CD4-positive, alpha-beta T cell (primary cell): ENCODE measurements at regions not wholly inside any gene's neighbourhood (a gene's known extent, or its start where the extent isn't known, plus 50 kb on each side); places are given as distances from the start of the nearest gene placed in this dataset.

Source experiments
- ATAC-seq: fragments of 200-7000 bp; cut with Tn5 transposase; one replicate; pipeline ENCODE4 v1.10.0; 2022; ENCODE audit warnings: mild to moderate bottlenecking; ENCODE audit not compliant: poor library complexity
- CTCF ChIA-PET: fragments of 350-600 bp; sonication (Branson Sonifier 250); formaldehyde crosslinking; loops from one replicate; lab custom pipeline; 2021; ENCODE audit warnings: antibody characterized with exemption, inconsistent platforms; lab: Charles Lee
- POLR2A ChIA-PET: fragments of 350-600 bp; sonication (Branson Sonifier 250); formaldehyde crosslinking; loops from one replicate; lab custom pipeline; 2021; ENCODE audit warnings: antibody characterized with exemption, inconsistent platforms; lab: Charles Lee
- DNase-seq, 14 experiments: peaks; one replicate each; pipeline ENCODE4 v3.0.0-alpha.2; 2013 to 2020; ENCODE audit warnings: mixed read lengths in 2 of 14
- H3K27ac ChIP-seq, 2 donors: one replicate each; pipeline versions ENCODE4 v1.5.1 to v1.7.0; 2013; ENCODE audit warnings: low read length in 2 of 2, low read depth in 1 of 2, mild to moderate bottlenecking in 1 of 2
- H3K27me3 ChIP-seq, 2 experiments: 1 replicate in 1 of 2; 2 replicates in 1 of 2; pipeline versions ENCODE4 v1.6.1 to v1.7.0; 2013; ENCODE audit warnings: low read length in 2 of 2, control low read depth in 1 of 2, mild to moderate bottlenecking in 1 of 2, moderate library complexity in 1 of 2; ENCODE audit not compliant: insufficient read depth in 2 of 2, control insufficient read depth in 1 of 2
- H3K36me3 ChIP-seq: one replicate; pipeline ENCODE4 v1.6.1; 2013; ENCODE audit warnings: low read length, control low read depth; ENCODE audit not compliant: insufficient read depth
- H3K4me1 ChIP-seq: one replicate; pipeline ENCODE4 v1.6.1; 2013; ENCODE audit warnings: low read length, control low read depth; ENCODE audit not compliant: insufficient read depth
- H3K4me3 ChIP-seq: one replicate; pipeline ENCODE4 v1.5.1; 2013; ENCODE audit warnings: mild to moderate bottlenecking, low read length, moderate library complexity
- H3K9me3 ChIP-seq, 2 experiments: 1 replicate in 1 of 2; 2 replicates in 1 of 2; pipeline versions ENCODE4 v1.6.1 to v1.7.0; 2013; ENCODE audit warnings: low read length in 2 of 2, mild to moderate bottlenecking in 2 of 2, control low read depth in 1 of 2, moderate library complexity in 1 of 2; ENCODE audit not compliant: control insufficient read depth in 1 of 2, insufficient read depth in 1 of 2
- H3K27ac Mint-ChIP-seq: one replicate; pipeline ENCODE4 v1.8.0; 2020; ENCODE audit warnings: mixed read lengths
- H3K27me3 Mint-ChIP-seq: one replicate; pipeline ENCODE4 v1.8.0; 2021; ENCODE audit warnings: mixed read lengths
- H3K36me3 Mint-ChIP-seq: one replicate; pipeline ENCODE4 v1.8.0; 2021; ENCODE audit warnings: low read depth, mixed read lengths
- H3K4me1 Mint-ChIP-seq: one replicate; pipeline ENCODE4 v1.8.0; 2021; ENCODE audit warnings: low read depth, mixed read lengths
- H3K4me3 Mint-ChIP-seq: one replicate; pipeline ENCODE4 v1.8.0; 2020; ENCODE audit warnings: mild to moderate bottlenecking, mixed read lengths
- H3K9me3 Mint-ChIP-seq: one replicate; pipeline ENCODE4 v1.8.0; 2020; ENCODE audit warnings: mixed read lengths
- CTCF ChIP-seq: fragments of 200-600 bp; IDR thresholded peaks from one replicate; pipeline ENCODE4 v1.8.0; 2022; ENCODE audit warnings: antibody characterized with exemption, mild to moderate bottlenecking
- intact Hi-C, 2 experiments: fragments of 100-400 bp; cut with DNase I in 1 of 2; cut with micrococcal nuclease in 1 of 2; formaldehyde crosslinking; loops; one replicate each; pipeline versions ENCODE4 v1.15.1 to v1.9.0; 2023 to 2025; cut with DNase I, micrococcal nuclease

GRCh38 chr7:123314886-123315285, 115.1 kb upstream of the SLC13A1 start:
- no peaks in the 10 kb centered on the region for H3K4me1 Mint-ChIP-seq
- no peaks in the 10 kb centered on the region for H3K9me3 Mint-ChIP-seq
- Histone ChIP-seq H3K4me1 (no peaks in the 10 kb centered on the region), H3K36me3 (no peaks in the 10 kb centered on the region), H3K4me3 (no peak overlapping the region), H3K27me3 (no peaks in the 10 kb centered on the region), H3K9me3 (no peaks in the 10 kb centered on the region), H3K27ac (no peak overlapping the region)
- H3K36me3 Mint-ChIP-seq: no peaks in the 10 kb centered on the region
- H3K4me3 Mint-ChIP-seq: no peak overlapping the region
- DNase-seq: no peak
- ChIA-PET CTCF (no interaction called here), POLR2A (no interaction called here)
- TF ChIP-seq CTCF: no peak
- intact Hi-C loops: no loop called here
- no peak overlapping the region for H3K27ac Mint-ChIP-seq
- H3K27me3 Mint-ChIP-seq: no peaks in the 10 kb centered on the region
- ATAC-seq: no peak

GRCh38 chr7:123308254-123308951, 108.6 kb upstream of the SLC13A1 start:
- Mint-ChIP-seq H3K9me3 (no peaks in the 10 kb centered on the region), H3K27me3 (no peaks in the 10 kb centered on the region)
- CTCF ChIA-PET: no interaction called here

DNA sequence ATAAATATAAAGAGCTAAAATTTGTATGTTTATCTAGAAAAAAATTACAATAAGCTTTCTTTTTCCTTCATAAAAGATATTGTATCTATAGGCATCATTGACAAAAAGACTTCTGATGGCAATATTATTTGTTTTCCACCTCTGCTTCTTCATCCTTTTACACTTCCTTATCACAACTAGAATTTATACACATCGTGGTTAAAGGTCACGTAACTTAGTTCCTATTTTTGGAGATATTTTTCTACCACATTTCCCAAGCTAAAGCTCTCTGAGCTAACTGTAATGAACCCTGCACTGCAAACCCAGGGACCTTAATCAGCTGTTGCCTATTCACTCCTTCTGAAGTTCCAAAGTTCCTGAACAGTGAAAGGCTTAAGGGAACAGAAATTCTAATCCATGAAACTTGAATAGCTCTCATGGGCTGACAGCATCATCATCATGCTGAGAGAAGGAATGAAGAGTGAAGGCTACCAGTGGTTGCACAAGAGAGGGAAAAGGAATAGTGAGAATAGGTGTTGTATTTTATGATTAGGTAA, 106.1 kb upstream of the SLC13A1 start:
- H3K27me3 ChIP-seq: no peaks in the 10 kb centered on the region
- no peaks in the 10 kb centered on the region for H3K4me1 Mint-ChIP-seq
- DNase-seq (no peak), ATAC-seq (no peak)
- POLR2A ChIA-PET: no interaction called here
- intact Hi-C loops: no loop called here
- no peaks in the 10 kb centered on the region for H3K9me3 ChIP-seq
- TF ChIP-seq CTCF: no peak
- H3K36me3 ChIP-seq: no peaks in the 10 kb centered on the region
- no peaks in the 10 kb centered on the region for H3K4me1 ChIP-seq
- H3K27me3 Mint-ChIP-seq: no peaks in the 10 kb centered on the region
- H3K4me3 Mint-ChIP-seq: no peak overlapping the region
- no peaks in the 10 kb centered on the region for H3K36me3 Mint-ChIP-seq
- H3K27ac Mint-ChIP-seq: no peak overlapping the region
- CTCF ChIA-PET: no interaction called here
- no peak overlapping the region for H3K27ac ChIP-seq
- no peak overlapping the region for H3K4me3 ChIP-seq
- peaks cover 5% of the 10 kb centered on the region for H3K9me3 Mint-ChIP-seq

More at GRCh38 chr7:123308254-123308951, 108.6 kb upstream of the SLC13A1 start:
- TF ChIP-seq CTCF: no peak
- no peaks in the 10 kb centered on the region for H3K27me3 ChIP-seq
- intact Hi-C loops: no loop called here
- ATAC-seq (no peak), DNase-seq (no peak)
- no peaks in the 10 kb centered on the region for H3K4me1 ChIP-seq
- H3K4me3 Mint-ChIP-seq: no peak overlapping the region
- no peaks in the 10 kb centered on the region for H3K36me3 Mint-ChIP-seq
- H3K27ac Mint-ChIP-seq: no peak overlapping the region
- POLR2A ChIA-PET: no interaction called here
- no peaks in the 10 kb centered on the region for H3K9me3 ChIP-seq
- no peaks in the 10 kb centered on the region for H3K36me3 ChIP-seq
- no peak overlapping the region for H3K4me3 ChIP-seq
- no peaks in the 10 kb centered on the region for H3K4me1 Mint-ChIP-seq
- H3K27ac ChIP-seq: no peak overlapping the region
